NCI-H2227 treated with DMSO at 0.1 percent for 48 hours (cell line): ENCODE measurements at regions not wholly inside any gene's neighbourhood (a gene's known extent, or its start where the extent isn't known, plus 50 kb on each side); places are given as distances from the start of the nearest gene placed in this dataset.
"Not testable (repeated sequence)": the region's sequence is repeated elsewhere in the genome, so short reads cannot be mapped to it uniquely, and the experiment has no call there.

Source experiments
- DNase-seq: peaks from one replicate; lab custom pipeline; 2025; lab: John Stamatoyannopoulos, UW

DNA sequence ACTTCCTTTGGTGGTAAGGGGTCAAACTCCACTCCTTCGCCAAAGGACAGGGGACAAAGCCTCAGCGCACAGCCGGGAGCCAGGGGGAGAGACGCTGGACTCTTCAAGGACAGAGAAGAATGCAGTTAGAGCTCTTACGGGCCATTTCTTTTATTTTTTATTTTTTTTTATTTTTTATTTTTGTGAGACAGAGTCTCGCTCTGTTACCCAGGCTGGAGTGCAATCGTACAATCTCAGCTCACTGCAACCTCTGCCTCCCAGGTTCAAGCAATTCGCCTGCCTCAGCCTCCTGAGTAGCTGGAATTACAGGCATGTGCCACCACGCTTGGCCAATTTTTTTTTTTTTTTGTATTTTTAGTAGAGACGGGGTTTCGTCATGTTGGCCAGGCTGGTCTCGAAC lies 93.2 kb upstream of the RPH3AL start, which contains the start of gene RFLNB:
TSS of gene RFLNB (minus strand) at position 101 of the 400 bp plus-strand sequence.
- DNase-seq: not testable (repeated sequence)

DNA sequence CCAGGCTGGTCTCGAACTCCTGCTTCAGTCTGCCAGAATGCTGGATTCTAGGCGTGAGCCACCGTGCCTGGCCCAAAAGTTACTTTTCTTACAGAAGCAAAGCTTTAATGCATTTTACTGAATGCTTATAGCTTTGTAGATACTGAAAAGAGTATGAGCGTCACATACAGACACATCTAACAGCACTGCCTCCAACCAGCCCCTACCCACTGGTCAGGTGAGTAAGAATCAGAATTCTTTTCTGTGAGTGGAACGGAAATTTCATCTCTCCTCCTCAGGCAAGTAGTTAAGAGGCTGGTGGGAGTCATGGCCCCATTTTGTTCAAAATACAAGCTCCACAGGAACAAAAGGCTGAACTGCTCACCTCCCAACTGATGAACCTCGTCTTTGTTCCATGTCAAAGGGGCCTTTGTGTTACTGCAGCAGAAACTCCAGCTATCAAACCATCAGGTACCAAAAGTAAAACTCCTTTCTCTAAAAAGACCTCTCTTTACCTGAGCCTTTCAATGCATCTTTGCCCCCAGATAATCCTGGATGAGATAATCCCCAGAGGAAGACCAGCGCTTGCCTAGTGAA lies 92.4 kb upstream of the RPH3AL start:
- no peak for DNase-seq

DNA sequence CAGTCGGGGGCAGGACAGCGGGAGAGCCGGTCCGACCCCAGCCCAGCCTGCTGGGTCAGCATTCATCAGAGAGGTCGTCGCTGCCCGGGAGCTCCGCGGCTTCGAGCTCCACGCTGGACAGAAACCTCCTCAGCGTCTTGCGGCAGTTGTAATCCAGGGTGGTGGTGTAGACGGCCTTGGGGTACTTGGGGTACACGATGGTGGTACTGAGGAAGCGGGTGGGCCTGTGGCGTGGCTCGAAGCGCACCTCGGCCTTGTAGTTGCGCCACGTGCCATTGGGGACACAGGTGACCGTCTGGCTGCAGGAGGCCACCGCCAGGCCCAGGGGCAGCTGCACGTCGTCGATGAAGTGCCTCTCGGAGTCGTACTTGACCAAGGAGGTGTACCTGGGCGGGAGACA lies 90.5 kb upstream of the RPH3AL start:
- DNase-seq: no peak

DNA sequence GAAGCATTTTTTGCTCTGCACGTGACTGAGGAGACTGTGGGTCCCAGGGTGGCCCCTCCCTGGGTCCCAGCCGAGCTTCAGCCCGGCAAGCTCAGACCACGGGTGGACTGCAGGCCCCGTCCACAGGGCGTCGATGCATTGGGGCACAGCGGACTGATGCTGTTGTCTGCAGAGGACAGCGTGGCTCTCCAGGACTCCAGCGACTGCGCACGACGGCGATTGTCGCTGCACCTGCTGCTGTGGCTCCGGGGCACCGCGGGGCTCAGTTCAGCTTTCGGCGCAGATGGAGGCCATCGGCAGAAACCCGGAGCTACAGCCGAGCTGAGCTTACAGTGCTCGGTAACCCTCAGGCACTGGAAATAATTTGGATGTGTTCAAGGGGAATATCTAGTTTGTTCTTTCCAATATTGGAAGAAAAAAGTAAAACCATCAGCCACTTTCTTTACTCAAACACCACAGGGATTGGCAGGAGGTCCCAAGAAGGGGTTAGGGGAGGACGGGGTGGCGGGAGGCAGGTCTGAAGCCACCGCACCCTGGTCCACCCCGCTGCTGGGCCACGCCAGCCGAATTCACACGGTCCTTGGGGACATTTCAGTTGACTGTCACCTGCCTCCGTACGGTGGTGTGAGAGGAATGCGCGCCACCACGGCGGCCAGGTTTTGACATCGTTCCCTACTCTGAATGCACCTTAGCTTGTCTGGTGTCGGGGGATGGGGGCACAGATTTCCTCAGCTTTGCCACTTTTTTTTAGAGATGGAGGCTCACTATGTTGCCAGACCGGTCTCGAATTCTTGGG lies 88.7 kb upstream of the RPH3AL start:
- DNase-seq: no peak

DNA sequence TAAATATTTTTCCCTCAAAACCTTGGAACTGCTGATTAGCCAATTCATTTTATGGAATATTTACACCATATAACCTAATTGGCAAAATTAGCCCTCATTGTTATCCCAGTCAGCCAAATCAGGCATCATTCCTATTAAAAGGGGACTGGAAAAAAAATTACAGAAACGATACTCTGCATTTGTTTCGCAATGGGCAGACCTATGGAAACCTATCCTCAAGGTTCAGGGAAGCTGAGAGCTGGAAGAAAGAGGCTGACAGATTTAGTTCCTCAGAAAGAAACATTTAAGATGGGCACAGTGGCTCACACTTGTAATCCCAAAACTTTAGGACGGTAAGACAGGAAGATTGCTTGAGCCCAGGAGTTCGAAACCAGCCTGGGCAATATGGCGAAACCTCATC lies 85.6 kb upstream of the RPH3AL start:
- DNase-seq: no peak

DNA sequence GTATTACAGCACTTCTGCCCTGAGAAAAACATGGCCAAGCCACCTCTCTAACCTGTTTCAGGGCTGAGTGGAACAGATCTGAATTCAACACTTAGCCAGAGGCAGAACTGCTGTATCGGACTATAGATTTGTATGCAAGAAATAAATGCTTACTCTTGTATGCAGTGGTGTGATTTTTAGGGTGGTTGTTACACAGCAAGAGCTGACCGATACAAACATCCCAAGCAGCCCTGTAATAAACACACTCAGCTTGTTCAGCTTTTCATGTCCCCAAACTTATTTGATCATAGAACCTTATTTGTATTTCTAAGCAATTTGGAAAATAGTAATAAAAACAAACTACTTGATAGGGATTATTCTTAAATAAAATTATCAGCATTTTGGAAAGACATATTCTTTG lies 84.9 kb upstream of the RPH3AL start:
- DNase-seq: no peak

DNA sequence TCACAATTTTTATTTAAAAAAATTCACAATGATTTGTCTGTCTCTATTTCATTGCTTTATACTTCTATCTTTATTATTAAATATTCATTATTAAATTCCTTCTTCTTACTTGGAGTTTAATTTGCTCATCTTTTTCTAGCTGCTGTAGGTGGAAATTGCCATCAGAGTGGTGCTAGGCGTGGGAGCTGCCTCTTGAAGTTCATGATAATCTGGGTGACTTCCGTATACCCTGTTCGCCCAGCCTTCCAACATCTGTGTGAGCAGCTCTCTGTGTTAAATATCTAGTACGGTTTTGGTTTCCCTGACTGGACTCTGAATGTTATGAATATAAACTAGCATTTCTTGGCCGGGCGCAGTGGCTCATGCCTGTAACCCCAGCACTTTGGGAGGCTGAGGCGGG lies 84.0 kb upstream of the RPH3AL start:
- DNase-seq: no peak

DNA sequence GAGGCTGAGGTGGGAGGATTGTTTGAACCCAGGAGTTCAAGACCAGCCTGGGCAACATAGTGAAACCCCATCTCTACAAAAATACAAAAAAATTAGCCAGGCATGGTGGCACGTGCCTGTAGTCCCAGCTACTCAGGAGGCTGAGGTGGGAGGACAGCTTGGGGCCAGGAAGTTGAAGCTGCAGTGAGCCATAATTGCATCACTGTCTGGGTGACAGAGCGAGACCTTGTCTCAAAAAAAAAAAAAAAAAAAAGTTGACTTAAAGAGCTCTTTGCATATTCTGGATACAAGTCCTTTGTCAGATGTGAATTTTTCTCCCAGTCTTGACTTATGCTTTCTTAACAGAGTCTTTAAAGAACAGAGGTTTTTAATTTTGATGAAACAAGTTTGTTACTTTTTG lies 79.9 kb upstream of the RPH3AL start:
- not testable (repeated sequence) for DNase-seq

DNA sequence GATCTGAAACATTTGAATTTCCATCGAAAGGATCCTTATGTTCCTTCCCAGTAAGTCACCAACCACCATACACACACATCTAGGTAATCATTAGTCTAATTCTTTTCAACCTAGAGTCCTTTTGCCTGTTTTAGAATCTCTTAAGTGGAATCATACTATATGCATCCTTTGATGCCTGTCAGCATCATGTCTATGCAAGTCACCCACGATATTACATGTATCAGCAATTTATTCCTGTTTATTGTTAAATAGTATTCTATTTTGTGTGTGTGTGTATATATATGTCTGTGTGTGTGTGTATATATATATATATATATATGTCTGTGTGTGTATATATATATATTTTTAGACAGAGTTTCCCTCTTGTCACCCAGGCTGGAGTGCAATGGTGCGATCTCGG lies 78.9 kb upstream of the RPH3AL start:
- no peak for DNase-seq

DNA sequence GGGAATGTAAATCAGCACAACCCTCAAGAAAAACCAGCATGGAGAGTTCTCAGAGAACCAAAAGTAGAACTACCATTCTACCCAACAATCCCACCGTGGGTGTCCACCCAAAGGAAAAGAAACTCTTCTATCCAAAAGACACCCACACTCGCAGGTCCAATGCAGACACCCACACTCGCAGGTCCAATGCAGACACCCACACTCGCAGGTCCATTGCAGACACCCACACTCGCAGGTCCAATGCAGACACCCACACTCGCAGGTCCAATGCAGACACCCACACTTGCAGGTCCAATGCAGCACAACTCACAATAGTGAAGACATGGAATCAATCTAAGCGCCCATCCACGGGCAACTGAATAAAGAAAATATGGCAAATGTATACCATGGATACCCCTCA lies 77.0 kb upstream of the RPH3AL start:
- no peak for DNase-seq

DNA sequence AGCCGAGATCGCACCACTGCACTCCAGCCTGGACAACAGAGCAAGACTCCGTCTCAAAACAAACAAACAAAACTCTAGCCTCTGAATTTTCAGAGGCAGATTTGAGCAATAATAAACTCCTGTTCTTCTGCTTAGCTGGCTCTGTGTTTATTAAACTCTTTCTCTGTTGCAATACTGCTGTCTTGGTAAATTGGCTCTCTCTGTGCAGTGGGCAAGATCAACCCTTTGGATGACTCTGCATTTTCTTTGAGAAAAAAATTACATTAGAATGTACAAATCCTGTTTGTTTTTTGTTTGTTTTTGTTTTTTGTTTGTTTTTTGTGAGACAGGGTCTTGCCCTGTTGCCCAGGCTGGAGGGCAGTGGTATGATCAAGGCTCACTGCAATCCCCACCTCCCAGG lies 75.8 kb upstream of the RPH3AL start:
- no peak for DNase-seq

DNA sequence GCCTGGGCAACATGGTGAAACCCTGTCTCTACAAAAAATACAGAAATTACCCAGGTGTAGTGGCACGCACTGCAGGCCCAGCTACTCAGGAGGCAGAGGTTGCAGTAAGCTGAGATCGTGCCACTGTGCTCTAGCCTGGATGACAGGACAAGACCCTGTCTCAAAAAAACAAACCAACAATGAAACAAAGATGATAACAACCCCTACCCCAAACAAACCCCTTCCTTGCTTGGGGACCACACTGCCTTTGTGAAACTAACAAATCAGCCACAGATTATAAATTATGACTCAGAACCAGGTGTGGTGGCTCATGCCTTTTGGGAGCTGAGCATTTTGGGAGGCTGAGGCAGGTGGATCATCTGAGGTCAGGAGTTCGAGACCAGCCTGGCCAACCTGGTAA lies 75.3 kb upstream of the RPH3AL start:
- DNase-seq: no peak

DNA sequence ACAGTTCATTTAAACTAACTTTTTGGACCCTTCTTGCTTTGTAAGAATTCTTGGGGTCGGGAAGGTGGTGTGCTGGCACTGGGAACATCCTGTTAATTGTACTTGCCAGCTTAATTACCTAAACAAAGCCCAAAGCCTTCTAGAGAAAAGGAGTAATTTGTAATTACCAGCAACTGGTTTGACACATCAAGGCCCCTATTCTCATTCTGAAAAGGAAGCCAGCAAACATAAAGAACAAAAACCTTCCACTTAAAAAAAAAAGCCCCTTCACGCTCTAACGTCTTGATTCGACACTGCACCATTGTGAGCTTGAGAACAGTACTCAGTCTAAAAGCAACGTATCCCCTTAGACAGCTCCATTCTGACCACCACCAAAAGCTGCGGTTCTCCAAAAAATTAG lies 74.7 kb upstream of the RPH3AL start:
- DNase-seq: no peak

DNA sequence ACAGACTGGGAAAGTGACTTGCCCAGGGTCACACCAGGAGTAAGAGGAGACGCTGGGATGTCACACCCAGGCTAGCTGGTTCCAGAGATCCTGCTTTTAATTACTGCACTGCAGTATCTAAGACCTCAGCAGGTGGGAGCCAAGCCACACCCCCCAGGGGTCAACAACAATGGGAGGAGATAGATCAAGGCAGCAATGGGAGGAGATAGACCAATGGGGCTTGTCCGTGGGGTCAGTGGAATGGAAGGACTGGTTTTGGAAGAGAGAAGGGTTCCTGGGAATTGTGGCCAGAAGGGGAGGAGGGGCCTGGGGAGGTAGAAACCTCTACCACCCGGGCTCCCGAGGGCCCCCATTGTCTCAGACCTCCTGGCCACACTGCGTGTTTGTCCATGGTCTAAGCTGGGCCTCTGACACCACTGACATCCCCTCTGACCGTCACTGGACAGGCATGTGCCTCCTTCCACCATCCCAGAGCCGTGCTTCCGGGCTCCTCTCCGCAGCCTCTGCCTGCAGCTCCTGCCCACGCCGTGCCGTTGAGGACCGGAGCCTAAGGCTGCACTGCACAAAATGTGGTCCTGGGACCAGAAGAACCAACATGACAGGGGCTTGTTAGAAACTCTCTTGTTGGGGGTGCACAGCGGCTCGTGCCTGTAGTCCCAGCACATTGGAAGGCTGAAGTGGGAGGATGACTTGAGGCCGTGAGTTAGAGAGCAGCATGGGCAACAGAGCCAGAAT lies 69.8 kb upstream of the RPH3AL start:
- no peak for DNase-seq

DNA sequence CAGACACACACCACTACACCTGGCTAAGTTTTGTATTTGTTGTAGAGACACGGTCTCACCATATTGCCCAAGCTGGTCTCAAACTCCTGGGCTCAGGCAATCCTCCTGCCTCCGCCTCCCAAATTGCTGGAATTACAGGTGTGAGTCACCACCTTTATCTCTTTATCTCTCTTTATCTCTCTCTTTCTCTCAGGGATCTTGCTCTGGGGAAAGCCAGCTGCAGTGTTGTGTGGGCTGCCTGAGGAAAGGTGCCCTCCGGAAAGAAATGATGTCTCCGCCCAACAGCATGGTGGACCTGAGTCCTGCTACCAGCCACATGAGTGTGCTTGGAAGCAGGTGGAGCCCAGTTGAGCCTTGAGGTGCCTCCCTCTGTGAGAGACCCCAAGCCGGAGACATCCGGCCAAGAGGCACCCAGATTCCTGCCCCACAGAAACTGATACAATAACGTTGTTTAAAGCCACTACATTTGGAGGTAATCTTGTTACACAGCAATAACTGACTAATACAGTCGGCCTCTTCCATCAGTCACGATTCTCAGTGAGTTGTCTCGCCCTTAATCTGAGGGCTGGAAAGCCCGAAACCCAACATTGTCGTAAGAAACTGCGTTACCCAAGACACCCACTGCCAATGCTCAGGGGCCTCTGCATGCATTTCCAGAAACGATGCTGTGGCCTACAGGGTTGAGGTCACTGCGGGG lies 68.0 kb upstream of the RPH3AL start:
- no peak for DNase-seq

DNA sequence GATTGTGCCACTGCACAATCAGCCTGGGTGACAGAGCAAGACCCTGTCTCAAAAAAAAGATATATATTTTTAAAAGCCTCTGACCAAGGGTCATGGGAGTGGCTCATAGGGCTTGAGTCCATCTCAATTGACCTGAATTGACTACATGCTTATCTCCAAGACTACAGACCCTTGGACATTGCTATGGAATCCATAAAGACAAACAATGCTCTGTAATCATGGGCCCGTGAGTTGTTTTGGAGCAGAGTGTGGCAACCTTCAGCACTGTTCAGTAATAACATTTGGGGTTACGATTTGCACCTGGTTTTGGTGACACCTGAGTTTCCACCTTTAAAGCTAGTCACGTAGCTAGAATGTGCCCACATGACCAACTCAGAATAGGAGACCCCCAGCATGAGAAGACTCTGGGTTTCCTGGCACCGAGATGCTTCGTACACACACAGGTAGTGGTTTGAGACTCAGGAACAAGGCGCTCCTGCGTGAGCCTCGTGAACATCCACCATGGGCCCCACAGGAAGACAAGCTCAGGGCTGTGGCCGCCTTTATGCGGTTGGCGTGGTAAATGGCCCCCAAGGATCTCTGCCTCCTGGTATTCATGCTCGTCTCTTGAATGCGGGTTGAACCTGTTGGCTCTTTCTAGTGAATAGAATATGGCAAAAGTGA lies 66.6 kb upstream of the RPH3AL start:
- DNase-seq: no peak

DNA sequence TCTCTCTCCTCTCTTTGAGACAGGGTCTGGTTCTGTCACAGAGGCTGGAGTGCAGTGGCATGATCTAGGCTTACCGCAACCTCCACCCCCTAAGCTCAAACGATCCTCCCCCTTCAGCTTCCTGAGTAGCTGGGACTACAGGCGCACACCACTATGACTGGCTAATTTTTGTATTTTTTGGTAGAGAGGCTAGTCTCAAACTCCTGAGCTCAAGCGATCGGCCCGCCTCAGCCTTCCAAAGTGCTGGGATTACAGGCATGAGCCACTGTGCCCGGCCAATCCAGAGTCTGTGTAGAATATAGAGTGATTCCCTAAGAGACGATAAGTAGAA lies 65.8 kb upstream of the RPH3AL start:
- DNase-seq: no peak

DNA sequence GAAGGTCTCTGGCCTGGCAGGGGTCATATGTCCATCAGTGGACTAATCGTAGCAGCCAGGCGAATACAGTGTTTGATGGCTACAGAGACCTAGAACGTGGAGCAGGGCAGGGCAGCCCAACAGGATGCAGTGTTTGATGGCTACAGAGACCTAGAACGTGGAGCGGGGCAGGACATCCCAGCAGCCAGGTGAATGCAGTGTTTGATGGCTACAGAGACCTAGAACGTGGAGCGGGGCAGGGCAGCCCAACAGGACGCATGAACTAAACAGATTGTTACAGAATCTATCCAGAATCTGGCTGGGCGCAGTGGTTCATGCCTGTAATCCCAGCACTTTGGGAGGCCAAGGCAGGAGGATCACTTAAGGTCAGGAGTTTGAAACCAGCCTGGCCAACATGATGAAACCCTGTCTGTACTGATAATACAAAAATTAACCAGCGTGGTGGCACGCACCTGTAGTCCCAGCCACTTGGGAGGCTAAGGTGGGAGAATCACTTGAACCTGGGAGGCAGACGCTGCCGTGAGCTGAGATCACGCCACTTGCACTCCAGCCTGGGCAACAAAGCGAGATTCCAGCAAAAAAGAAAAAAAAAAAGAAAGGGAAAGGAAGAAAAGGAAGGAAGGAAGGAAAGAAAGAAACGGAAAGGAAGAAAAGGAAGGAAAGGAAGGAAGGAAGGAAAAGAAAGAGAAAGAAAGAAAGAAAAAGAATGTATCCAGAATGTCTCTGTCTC lies 65.2 kb upstream of the RPH3AL start:
- DNase-seq: no peak

DNA sequence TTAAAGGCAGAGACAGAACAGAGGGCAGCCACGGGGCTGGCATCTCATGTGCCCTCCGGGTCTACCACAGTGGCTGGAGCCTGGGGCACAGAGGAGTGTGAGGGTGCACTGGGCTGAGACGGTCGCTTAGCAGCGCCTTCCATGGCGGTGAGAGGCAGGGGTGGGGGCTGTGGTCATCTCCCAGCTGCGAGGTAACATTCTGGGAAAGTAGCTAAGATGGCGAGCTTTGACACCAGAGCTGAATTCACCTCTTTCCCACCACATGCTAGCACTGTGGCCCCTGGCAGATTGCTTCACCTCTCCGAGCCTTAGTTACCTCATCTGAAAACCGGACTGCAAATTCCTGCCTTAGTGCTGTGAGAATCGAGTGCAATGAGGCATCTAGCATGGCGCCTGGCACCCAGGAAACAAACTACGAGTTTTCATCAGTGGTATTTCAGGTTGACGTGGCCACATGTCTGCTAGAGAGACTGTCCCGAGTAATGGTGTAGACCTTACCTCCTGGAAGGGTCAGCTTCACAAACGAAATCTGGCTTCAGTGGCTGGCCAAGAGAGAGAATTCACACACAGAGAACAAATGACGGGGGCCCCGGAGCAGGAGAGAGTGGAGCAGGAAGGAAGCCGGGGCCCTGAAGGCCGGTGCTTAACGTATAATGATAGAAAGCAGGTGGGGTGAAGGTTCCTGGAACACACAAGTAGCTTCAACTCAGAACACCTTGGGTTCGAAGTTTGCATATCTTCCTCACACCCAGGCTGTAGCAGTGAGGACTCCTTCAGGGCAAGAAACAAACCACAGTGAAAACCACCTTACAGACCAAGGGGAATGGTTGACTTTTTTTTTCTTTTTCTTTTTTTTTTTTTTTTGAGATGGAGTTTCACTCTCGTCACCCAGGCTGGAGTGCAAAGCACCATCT lies 63.9 kb upstream of the RPH3AL start:
- DNase-seq: no peak

DNA sequence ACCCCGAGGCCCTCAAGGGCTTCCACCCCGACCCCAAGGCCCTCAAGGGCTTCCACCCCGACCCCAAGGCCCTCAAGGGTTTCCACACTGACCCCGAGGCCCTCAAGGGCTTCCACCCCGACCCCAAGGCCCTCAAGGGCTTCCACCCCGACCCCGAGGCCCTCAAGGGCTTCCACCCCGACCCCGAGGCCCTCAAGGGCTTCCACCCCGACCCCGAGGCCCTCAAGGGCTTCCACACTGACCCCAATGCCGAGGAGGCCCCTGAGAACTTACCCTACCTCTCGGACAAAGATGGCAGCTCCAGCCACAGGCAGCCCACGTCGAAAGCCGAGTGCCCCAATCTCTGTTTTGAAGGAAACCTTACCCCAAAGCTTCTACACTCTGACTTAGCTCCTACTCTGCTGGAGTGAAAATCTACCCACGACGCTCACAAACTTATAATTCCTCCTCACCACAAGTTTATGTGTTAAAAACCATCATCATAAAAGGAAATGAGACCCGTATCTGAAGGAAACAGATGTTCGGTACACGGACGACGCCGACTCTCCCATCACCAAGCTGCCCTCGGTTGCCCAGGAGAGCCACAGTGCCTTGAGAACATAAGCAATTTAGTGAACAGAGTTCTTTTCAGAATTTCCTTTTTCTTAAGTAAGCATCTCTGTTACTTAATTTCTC lies 61.2 kb upstream of the RPH3AL start:
- DNase-seq: no peak
